ENCODE measurements at regions not wholly inside any gene's neighbourhood (a gene's known extent, or its start where the extent isn't known, plus 50 kb on each side); places are given as distances from the start of the nearest gene placed in this dataset.
A peak's percentile ranks its signal among the peaks of the same experiment; 100 is the strongest.

GRCh38 chr5:68379275-68380036, 163.9 kb downstream of the PIK3R1 start (continued):
- TF ChIP-seq ZNF586 (CRISPR knock-in tag; conservative IDR thresholded peaks at IDR 0.05) (no peak), HDAC2 (IDR thresholded peaks at IDR 0.05) (peak; percentile 71; the same call in 1 of the 2 replicates), CGGBP1 (CRISPR knock-in tag; IDR thresholded peaks at IDR 0.05) (no peak), SMAD1 (IDR thresholded peaks at IDR 0.05; ENCODE audit: low read depth, low read length, partially characterized antibody) (no peak), NEUROD1 (IDR thresholded peaks at IDR 0.05; ENCODE audit: borderline replicate concordance, low read depth, low read length, partially characterized antibody) (no peak), PHB (CRISPR knock-in tag; IDR thresholded peaks at IDR 0.05) (no peak), PHB2 (IDR thresholded peaks at IDR 0.05; ENCODE audit: low read depth) (no peak), ZHX1 (conservative IDR thresholded peaks at IDR 0.05; ENCODE audit: low read length) (no peak), TSC22D4 (tag; IDR thresholded peaks at IDR 0.05) (no peak), MTA3 (IDR thresholded peaks at IDR 0.05; ENCODE audit: borderline replicate concordance) (no peak), LEF1 (IDR thresholded peaks at IDR 0.05) (no peak), SAP30 (IDR thresholded peaks at IDR 0.05; ENCODE audit: borderline replicate concordance, insufficient read depth, low read depth, low read length, poor library complexity, severe bottlenecking) (no peak), ZBTB49 (CRISPR knock-in tag; IDR thresholded peaks at IDR 0.05; ENCODE audit: borderline replicate concordance) (no peak), TGIF2 (CRISPR knock-in tag; IDR thresholded peaks at IDR 0.05) (no peak), CTCF (IDR thresholded peaks at IDR 0.05 in 2 of 3, conservative IDR thresholded peaks at IDR 0.05 in 1 of 3; ENCODE audit: insufficient read depth in 2 of 3, low read depth in 1 of 3, low read length in 3 of 3) (no peak), SAFB2 (IDR thresholded peaks at IDR 0.05; ENCODE audit: borderline replicate concordance, low read depth, low read length, severe bottlenecking) (no peak), TBP (optimal IDR thresholded peaks at IDR 0.05; ENCODE audit: low read depth, low read length) (no peak), PHTF2 (CRISPR knock-in tag; IDR thresholded peaks at IDR 0.05) (no peak), MLX (CRISPR knock-in tag; conservative IDR thresholded peaks at IDR 0.05) (no peak)

Measured in K562 (cell line).